GM18867 (cell line): ENCODE measurements at regions not wholly inside any gene's neighbourhood (a gene's known extent, or its start where the extent isn't known, plus 50 kb on each side); places are given as distances from the start of the nearest gene placed in this dataset.
"Not testable (repeated sequence)": the region's sequence is repeated elsewhere in the genome, so short reads cannot be mapped to it uniquely, and the experiment has no call there.

ENCODE experiments used
- ATAC-seq: cut with Tn5 transposase; IDR thresholded peaks from one replicate; pipeline ENCODE4 v1.9.1; 2021; ENCODE audit warnings: mild to moderate bottlenecking, moderate library complexity; ENCODE audit not compliant: unreplicated experiment

DNA sequence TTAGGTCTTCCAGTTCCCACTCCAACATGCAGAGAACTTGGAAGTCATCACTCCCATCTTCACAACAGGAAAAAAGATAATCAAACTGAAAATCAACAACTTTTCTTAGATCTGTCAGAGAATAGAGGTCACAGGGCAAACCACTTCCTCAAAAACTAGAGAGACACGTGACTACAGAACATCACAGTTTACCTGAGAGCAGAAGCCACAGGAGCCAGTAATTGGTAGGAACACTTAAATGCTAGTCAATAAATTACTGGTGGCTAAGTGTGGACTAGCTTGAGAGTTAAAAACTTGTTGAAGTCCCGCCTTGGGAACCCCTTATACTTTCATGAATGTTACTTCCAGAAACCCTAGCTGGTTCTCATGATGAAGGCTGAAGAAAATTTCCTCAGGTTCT is 81.1 kb downstream of the THSD1 start:
- peak; percentile 65 for ATAC-seq

DNA sequence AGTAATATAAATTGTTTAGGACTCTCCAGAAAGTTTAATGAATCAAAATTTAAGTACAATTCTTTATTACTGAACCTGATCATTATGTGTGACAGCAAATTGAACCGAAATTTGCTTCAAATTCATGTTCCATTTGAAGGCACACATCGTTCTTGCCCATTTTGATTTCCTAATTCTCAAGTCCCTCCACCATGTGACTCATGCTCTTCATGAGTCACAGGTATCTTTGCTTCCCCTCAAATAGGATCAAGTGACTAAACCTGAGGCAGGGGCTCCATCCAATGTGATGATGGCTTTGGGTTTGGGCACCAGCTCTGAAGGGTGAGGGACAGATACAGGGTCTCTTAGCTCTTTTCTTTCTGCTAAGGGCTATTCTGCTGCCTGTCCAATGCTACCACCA is 86.1 kb downstream of the THSD1 start:
- ATAC-seq, result no peak

DNA sequence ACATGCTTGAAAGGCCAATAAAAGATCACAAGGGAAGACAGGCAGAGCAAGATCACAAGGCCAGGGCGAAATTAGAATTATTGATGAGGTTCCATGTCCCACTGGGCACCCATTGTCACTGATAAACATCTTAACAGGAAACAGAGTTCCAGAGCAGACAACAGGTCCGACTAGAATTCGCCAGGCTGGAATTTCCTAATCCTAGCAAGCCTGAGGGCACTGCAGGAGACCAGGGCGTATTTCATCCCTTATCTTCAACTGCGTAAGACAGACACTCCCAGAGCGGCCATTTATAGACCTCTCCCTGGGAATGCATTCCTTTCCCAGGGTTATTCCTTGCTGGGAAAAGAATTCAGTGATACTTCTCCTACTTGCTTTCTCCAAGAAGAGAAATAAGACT is 96.1 kb downstream of the THSD1 start:
- not testable (repeated sequence) for ATAC-seq

DNA sequence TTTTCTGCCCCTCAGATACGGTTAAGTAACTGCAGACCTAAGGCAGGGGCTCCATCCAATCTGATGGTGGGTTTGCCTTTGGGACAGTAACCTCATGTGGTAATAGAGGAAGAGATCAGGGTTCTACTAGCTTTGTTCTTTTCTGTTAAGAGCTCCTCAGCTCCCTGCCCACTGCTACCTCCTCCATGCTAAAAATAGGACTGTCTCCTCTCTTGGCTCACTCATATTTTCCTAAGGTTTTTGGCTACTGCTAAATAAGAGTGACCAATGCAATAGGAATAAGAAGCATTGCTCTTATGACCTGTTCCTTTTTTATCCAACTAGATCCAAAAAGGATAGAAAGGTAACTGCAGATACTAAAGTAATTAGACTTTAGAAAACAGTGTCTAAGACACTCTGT is 99.6 kb downstream of the THSD1 start:
- ATAC-seq, result not testable (repeated sequence)

DNA sequence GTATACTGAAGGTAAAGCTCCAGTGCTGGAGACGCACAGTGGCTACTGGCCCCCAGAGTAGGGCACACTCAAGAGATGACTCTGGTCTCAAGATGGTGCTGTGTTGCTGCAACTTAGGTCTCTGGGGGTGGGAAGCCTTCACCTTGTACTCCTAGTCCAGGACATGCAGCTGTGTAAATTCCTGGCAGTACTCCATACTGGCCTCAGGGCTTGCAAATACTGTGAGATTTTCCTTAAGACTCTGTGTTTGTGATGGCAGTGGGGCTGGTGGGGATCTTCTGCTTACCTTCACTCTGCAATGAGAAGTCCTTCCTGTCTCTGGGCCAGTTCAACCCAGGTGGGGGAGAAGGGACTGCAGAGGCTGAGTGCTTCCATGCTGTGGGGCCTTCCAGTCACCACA is 102.9 kb downstream of the THSD1 start:
- ATAC-seq, result not testable (repeated sequence)

DNA sequence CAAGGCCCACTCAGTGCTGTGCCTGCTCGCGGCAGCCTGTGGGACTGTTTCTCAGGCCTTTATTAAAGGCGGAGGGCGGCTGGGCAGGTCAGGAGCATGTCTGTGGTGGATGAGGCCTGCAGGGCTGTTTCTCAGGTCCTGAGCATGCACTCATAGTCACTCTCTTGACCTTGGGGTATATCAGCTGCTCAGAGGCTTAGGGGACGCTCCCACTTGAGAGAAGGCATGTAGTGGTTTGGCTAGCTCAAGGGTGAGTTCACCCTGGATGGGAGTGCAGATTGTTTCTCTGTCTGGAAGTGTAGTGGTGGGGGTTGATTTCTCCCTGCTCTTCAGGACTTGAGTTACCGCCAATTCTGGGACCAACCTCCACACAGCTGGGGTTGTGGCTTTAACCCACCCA is 103.3 kb downstream of the THSD1 start:
- not testable (repeated sequence) for ATAC-seq

DNA sequence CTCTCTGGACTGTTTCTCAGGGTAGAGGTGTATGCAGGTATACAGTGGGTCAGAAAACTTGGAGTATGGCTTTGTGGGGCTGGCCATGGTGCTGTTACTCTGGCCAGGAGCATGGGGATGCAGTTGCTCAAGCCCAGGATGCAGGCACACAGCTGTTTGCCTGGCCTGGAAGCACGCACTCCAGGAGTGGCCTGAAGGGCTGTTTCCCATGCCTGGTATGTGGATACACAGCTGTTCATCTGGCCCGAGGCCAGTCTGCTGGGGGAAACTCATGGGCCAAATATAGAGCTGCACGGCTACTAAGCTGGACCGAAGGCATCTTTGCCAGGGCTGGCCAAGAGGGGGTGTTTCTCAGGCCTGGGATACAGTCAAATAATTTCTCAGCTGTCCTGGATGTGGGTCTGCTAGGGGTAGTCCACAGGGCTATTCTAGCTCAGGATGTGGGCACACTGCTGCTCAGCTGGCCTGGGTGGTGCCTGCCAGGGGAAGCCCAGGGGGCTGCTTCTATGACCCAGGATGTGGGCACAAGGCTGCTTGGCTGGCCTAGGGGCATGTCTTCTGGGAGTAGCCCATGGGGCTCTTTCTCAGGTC is 104.1 kb downstream of the THSD1 start:
- not testable (repeated sequence) for ATAC-seq

DNA sequence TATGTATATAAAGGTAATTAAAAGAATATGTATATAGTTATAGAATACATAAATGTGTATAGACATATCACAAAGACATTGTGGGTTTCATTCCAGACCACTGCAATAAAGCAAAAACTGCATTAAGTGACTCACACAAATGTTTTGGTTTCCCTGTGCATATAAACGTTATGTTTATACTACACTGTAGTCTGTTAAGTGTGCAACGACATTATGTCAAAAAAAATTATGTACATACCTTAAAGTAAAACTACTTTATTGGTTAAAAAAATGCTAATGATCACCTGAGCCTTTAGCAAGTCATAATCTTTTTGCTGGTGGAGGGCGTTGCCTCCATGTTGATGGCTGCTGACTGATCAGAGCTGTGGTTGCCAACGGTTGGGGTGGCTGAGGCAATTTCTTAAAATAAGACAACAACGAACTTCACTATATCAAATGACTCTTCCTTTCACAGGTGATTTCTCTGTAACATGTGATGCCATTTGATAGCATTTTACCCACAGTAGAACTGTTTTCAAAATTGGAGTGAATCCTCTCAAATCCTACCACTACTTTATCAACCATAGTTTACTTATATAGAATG is 107.8 kb downstream of the THSD1 start:
- not testable (repeated sequence) for ATAC-seq

DNA sequence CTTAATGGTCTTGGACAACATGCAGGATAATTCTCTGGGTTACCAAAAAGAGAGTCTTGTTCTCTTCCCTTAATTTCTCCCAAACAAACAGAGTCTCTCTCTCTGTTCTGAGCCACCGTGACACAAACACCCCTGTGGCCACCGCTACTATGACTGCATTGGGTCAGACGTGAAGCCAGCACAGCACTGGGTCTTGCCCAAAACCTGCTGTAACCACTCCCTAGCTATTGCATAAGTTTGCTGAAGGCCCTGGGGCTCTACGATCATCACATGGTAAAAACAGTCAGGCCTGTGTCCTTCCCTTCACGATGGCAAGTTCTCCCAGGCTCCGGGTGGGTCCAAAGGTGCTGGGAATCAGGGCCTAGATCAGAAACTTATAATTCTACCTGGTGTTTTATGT is 117.1 kb downstream of the THSD1 start:
- not testable (repeated sequence) for ATAC-seq

DNA sequence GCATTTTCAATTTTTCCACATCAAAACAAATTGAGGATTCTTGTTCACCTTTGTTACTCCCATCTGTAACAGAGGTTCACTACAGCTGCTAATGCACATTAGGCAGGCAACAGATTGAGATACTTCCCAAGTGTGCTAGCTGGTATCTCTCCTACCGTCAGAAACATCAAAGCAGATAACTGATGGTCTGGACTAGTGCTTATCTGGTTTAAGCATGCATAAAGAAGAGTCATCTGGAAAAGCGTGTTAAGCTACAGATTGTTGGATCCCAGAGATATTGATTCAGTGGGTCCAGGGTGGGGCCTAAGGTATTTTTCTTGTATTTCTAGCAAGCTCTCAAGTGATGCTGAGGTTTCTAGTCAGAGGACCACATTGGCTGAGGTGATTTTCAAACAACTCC is 122.0 kb upstream of the NEK3 start:
- not testable (repeated sequence) for ATAC-seq

DNA sequence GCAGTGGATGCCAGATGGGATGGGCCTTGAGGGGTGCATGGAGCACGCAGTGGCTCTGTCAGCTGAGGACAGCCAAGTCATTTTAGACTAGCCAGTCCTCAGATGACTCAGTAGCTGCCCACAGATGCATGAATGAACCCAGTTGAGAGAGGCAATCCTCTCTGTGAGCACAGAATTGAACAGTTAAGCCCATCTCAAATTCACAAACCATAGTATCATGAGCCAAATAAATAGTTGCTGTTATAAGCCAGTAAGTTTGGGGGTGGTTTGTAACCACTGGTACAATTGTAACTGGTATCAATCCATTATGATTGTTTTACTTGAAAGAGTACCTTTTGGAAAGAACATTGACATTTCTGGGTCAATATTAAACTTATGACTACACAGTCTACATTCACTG is 120.0 kb upstream of the NEK3 start:
- not testable (repeated sequence) for ATAC-seq

DNA sequence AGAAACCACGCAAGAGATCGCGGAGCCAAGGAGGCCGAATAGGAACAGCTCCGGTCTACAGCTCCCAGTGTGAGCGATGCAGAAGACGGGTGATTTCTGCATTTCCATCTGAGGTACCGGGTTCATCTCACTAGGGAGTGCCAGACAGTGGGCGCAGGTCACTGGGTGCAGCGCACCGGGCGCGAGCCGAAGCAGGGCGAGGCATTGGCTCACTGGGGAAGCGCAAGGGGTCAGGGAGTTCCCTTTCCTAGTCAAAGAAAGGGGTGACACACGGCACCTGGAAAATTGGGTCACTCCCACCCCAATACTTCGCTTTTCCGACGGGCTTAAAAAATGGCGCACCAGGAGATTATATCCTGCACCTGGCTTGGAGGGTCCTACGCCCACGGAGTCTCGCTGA is 94.9 kb upstream of the NEK3 start:
- ATAC-seq, result not testable (repeated sequence)

DNA sequence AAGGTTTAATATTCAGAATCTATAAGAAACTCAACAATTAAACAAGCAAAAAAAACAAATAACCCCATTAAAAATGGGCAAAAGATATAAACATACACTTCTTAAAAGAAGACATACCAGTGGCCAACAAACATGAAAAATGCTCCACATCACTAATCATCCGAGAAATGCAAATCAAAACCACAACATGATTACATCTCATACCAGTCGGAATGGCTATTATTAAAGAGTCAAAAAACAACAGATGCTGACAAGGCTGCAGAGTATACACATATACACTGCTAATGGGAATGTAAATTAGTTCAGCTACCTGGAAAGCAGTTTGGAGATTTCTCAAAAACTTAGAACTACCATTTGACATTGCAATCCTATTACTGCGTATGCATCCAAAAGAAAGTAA is 81.4 kb upstream of the NEK3 start:
- ATAC-seq, result peak; percentile 93

DNA sequence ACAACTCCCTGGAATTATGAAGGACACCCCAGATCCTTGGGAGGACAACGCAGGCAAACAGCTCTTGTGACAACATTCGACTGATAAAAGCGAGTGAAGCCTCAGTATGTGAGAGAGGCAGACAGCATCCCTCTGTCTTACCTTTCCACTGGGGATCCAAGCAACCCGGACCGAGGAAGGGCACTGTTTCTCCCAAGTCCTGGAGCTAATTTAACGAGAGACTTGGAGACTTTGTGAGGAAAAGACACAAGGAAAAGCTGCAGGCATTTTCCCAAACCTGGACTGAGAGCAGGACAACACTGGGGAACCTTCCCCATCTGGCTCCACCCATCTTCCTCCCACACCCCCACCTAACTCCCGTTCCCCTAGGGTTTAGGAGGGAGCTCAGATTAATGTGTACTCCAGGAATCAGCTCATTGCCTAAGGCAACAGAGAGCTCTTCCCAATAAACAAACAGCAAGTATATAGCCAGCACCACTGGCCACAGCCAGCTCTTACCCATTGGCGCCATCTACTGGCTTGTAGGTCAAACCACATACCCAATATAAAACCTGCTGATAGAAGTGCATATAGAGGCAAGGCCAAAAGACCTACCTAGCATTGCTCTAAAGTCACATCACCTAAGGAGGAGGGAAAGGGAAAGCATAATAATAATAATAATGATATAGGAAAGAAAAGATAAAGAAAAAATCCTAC is 76.7 kb upstream of the NEK3 start:
- peak; percentile 69 for ATAC-seq

DNA sequence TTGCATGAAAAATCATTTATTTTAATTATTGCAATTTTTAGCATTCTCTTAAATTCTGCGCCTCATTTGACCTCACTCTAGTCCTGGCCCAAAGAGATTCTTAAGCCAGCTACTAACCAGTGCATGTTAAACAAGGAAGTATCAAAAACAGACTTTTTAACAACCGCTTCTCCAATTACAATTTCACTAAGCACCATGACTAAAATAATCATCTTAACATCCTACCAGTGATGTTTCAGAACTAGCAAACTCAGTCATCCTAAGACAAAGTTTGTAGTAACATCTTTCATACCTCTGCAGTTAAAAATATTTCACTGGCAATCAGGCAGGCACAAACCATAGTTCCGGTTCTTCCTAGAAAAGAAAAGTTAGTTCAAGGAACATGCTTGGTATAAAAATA is 75.5 kb upstream of the NEK3 start:
- peak; percentile 71 for ATAC-seq

DNA sequence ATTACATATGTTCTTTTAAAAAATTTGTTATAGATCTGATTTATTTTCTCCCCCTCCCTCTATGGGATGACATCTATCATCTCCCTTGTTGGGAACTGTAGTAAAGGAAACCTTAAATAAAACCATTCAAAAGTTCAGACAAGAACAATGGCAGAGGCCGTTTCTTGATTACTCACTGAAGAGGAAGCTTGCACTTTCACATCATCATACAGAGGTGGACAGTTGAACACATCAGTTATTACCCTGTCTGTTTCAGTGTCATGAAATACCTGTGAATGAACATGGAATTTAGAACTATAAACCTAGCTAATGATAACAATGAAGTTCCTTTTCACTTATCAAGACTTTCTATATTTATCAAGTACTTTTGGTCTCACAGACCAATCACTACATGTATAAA is 63.7 kb upstream of the NEK3 start:
- ATAC-seq, result peak; percentile 55

DNA sequence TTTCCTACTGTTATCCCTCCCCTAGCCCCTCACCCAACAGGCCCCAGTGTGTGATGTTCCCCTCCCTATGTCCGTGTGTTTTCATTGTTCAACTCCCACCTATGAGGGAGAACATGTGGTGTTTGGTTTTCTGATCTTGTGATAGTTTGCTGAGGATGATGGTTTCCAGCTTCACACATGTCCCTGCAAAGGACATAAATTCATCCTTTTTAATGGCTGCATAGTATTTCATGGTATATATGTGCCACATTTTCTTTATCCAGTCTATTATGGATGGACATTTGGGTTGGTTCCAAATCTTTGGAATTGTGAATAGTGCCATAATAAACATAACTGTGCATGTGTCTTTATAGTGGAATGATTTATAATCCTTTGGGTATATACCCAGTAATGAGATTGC is 54.5 kb upstream of the NEK3 start:
- ATAC-seq, result not testable (repeated sequence)

DNA sequence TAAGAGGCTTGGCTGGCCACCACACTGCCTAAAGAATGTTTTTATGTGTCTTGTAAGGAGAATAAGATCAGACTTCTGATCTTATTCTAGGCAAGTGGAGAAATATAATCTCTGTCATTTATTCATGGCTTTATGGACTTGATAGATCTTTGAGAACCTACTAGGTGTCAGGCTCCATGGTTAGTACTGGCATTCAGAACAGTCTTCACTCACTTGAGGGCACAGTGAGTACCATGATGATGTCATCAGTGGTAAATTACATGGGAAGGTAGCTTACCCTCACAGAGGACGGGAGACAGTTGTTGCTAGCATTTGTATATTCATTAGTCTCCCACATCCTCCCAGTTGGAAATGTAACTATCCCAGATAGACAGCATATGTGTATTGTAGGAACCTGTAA is 53.5 kb upstream of the NEK3 start:
- ATAC-seq, result not testable (repeated sequence)

DNA sequence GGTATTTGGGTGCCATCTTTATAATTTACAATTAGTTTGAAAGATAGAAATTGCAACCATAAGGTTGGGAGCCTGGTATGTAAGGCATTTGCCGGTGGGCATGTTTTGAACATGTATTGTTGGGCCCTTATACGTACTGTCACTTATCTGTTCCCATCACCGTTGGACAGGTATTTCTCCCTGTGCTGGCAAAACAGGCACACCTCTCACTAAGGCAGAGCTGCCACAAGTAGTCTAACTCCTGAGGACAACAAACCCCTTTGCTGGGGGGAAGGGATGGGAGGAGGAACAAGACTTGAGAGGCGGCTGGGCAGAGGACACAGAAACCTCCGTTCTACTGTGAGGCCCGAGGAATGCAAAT is 52.0 kb upstream of the NEK3 start:
- ATAC-seq, result not testable (repeated sequence)

DNA sequence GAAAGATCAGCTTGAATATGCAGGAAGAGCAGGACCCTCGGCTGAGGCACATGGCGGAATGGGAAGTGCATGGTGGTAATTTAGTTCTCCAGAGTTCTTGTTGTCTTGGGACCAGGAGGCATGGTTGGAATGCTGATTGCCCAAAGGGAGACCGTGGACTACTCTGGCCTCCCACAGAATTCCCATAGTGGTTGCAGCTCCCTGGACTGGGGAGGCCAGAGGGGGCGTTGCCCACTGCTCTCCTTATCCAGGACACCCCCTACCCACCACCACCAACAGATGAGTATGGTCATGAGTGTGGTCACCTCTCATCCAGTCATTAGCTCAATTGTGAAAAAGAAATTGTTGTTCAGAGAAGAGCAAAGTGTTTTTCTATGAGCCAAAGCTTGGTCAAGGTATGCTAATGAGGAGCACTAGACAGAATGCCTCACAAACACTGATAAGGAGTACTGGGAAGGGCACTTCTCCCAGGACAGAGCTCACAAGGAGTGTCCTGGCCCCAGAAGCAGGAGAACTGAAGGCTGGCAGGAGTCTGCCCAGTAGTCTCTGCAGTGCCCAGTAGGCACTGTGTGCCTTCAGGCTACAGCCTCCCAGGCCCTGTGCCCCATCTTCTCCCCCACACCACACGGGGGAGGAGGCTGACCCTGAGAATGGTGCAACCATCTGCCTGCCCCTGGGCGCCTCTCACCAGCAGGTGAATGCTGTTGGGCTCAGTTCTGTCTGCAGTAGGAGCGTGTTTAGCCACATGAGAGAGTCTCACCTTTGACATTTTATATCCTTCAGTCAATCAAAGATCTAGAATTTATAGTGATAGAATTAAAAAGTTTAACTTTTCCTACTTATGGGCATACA is 51.4 kb upstream of the NEK3 start:
- ATAC-seq, result not testable (repeated sequence)
